Activated CD4-positive, CD25-positive, alpha-beta regulatory T cell treated with anti-CD3 and anti-CD28 coated beads, Interleukin-2, amount 50 U/mL, for 24 hours (primary cell): ENCODE measurements at regions not wholly inside any gene's neighbourhood (a gene's known extent, or its start where the extent isn't known, plus 50 kb on each side); places are given as distances from the start of the nearest gene placed in this dataset.
"Not testable (repeated sequence)": the region's sequence is repeated elsewhere in the genome, so short reads cannot be mapped to it uniquely, and the experiment has no call there.

ENCODE experiments used
- ATAC-seq, 2 donors: fragments of 150-1000 bp; cut with Tn5 transposase; one replicate each; pipeline ENCODE4 v1.10.0; 2021; ENCODE audit warnings: mild to moderate bottlenecking in 1 of 2, moderate library complexity in 1 of 2

DNA sequence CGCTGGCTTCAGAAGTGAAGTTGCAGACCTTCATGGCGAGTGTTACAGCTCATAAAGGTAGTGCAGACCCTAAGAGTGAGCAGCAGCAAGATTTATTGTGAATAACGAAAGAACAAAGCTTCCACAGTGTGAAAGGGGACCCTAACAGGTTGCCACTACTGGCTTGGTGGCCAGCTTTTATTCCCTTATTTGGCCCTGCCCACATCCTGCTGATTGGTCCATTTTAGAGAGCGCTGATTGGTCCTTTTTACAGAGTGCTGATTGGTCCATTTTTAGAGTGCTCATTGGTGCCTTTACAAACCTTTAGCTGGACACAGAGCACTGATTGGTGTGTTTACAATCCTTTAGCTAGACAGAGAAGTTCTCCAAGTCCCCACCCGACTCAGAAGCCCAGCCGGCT, 298.0 kb upstream of the DLGAP1 start:
- not testable (repeated sequence) for ATAC-seq

DNA sequence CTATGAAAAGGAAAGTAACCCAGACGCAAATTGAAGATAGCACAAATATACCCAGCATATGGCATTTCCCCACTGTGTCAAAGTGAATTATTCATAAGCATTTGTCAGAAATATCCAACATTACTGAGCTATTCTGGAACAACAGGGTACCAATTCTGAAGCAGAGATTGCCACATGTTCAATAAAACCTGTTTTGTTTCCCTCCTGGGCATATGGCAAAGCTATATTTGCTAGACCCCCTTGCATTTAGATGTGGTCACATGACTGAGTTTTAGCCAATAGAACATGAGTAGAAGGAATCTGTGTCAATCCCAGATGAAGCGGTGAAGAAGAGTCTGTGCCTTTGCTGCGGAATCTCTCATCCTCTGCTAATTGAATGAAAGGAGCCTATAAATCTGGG, 296.4 kb upstream of the DLGAP1 start:
- no peak for ATAC-seq

DNA sequence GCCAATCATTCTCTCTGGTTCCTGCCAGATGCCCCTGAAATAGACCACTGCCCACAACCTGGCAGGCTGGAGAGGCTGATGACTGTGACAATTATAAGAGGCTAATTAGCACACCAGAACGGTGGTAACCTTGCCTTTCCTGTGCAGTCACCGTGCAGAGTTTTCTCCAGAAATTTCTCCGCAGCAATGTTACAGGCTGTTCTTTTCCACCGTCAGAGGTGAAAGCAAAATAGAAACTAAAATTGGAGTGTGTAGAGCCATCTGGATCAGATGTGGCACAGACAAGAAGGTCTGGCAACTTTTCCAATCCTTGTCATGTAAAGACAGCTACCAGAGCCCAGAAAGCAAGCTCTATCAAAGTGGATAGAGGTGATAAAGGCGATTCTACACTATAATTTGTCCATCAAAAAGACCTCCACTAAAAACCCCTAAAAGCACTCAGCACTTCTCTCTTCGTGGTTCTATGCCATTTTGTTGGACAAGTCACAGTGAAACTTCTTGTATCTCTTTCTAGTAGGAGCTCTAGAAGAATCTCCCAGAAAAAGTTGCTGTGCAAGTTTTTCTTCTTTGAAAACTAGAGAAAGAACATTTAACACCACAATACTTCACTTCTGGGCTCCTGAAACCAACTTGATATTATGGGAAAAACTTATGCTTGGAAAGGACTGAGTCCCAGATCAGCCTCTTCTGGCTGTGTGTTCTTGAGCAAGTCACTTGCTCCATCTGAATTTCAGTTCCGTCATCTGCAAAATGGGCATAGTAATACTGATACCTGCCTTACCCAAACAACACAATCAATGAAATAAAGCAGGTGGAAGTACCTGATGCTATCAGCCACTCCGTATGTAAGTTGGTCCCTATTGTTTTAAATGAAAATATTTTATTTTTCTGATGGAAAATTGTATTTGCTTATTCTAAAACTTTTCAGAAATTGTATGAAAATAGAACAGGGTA, 295.6 kb upstream of the DLGAP1 start:
- no peak for ATAC-seq

DNA sequence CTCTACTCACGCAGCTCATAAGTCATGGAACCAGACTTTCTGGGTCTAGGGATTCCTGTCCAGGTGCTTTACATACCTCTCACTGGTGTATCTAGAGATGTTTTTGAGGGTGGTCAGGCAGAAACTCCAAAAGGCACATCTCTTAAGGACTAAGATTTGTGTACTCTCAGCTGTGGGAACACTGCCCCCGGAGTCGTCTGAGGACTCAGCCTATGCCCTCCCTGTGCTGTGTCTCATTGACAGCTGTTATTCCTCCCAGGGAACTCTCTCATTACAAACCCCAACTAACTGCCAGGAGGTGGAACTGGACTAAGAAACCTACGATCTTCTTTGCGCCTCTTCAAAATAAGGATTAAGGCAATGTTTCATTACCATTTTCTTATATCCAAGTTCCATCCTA, 293.9 kb upstream of the DLGAP1 start:
- ATAC-seq = no peak

DNA sequence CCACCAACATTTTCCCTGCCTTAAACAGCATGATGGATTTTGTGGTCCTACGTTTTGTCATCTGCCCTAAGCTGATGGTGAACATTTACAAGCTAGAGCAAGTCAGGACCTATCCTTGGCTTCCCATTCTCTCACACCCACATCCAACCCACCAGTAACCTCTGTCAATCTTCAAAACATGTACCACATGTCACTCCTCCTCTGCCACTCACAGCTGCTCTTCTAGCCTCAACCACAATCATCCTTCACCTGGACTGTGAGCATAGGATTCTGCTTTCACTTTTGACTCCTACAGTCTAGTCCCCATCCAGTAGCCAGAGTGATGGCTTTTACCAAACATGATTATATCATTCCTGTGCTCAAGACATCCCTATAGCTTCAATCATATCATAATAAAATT, 279.8 kb upstream of the DLGAP1 start:
- ATAC-seq = no peak

DNA sequence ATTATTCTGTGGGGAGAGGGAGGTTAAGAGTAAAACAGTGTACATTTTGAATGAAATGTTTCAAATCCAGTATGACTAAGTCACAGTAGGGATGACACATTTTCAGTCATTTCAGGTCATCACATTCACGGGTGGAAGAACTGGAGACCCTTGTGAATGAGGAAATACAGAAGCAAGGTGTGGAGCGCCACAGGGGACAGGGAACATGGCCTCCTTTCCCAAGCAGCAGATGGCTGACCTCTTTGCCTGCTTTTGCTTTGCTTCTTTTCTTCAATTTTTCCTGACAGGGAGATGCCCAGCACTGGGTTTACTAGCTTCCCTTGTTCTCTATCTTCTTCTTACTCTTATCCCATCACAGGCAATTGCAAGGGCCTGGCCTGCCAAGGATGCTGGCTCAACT, 278.9 kb upstream of the DLGAP1 start:
- ATAC-seq = no peak

DNA sequence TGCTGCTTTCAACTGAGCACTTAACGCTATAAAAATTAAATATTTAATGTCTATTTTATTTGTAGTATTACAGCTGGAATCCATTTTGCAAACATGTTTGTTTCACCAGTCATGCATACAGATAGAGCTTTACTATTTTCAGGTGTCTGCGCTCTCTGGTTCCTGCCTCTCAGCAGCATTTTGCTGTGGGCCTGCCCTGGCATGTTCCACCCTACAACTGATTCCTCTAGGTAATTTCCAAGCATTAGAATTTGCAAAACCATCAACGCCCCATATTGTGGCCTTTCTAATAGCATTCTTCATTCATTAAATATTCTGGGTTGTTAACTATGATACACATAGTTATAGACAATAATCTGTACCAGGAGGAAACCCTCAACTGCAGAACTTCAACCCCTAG, 266.4 kb upstream of the DLGAP1 start:
- no peak for ATAC-seq

DNA sequence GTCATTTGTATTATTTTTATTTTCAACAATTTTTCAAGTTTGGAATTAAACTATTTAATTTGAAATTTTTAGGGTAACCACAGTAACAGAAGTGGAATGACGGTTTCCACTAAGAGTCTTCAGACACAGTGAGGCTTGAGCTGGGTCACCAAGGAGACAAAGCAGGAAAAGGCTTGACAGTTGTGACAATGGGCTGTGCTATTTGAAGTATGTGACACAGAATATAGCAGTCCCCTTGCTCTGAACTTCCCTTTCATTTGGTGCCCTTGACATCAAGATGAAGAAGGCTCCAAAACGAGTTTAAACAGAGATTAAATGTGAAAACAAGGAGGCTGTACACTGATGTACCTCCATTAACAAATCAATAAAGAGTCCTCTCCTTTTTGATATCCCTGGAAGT, 265.4 kb upstream of the DLGAP1 start:
- ATAC-seq = no peak

DNA sequence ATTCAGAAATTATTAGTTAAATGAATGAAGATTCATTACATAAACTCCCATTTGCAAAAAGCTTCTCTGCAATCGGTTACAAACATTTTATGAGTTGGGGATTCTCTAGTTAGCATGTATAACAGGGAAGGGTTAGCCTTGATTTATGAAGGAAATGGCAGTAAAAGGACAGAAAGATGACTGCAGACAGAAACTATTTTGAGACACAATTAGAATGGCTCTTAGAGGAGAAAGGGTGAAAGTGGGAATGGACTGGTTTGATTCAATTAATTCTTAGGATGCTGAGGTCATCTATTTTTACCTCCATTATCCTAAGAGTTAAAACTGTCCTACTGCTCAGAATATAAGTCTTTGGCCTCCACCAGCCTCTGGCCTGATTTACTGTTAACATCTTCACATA, 250.8 kb upstream of the DLGAP1 start:
- ATAC-seq = no peak

DNA sequence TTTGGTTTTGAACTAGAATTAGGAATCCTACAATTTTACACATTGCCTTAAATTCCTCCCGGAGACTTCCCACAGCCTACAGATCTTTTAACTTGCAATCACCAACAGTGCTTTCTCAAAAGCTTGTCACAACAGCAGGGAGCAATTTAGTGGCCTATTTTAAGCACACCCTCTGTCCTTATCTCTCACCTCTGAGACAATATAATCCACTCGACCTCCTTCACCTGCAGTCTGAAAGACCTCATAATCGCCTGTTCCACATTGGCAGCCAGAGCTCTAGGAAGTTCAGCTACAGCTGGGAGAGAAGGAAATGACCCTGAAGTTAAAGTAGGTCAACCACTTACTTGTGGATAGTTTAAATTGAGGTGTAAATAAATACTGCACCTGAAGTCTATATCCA, 249.7 kb upstream of the DLGAP1 start:
- no peak for ATAC-seq

DNA sequence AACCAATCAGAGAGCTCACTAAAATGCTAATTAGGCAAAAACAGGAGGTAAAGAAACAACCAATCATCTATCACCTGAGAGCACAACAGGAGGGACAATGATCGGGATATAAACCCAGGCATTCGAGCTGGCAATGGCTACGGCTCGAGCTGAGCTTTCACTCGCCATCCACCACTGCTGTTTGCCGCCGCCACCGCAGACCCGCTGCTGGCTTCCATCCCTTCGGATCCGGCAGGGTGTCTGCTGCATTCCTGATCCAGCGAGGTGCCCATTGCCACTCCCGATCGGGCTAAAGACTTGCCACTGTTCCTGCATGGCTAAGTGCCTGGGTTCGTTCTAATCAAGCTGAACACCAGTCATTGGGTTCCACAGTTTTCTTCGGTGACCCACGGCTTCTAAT, 236.7 kb upstream of the DLGAP1 start:
- ATAC-seq = no peak

DNA sequence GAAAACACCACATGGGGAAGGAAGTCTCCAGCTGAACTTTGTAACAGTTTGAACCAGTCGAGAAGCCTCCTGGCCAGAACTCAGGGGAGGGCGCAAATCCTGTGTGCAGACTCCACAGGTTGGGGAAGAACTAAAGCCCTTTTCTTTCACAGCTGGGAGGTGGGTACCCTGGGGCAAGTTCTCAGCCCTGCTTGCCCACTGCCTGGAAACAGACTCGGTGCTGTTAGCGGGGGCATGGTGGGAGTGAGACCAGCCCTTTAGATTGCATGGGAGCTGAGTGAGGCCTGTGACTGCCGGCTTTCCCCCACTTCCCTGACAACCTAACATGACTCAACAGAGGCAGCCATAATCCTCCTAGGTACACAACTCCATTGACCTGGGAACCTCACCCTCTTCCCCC, 223.6 kb upstream of the DLGAP1 start:
- ATAC-seq = not testable (repeated sequence)

DNA sequence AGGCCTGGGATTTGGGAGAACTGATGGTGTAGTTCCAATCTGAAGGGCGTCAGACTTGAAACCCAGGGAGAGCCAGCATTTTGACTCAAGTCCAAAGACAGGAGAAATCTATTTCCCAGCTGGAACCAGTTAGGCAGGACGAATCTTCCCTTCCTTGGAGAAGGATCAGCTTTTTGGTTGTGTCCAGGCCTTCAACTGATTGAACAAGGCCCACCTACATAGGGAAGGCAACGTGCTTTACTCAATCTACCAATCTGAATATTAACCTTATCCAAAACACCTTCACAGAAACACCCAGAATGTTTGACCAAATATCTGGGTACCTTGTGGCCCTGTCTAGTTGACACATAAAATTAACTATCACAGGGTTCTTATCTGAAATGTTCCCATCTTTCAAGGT, 221.9 kb upstream of the DLGAP1 start:
- ATAC-seq = no peak

DNA sequence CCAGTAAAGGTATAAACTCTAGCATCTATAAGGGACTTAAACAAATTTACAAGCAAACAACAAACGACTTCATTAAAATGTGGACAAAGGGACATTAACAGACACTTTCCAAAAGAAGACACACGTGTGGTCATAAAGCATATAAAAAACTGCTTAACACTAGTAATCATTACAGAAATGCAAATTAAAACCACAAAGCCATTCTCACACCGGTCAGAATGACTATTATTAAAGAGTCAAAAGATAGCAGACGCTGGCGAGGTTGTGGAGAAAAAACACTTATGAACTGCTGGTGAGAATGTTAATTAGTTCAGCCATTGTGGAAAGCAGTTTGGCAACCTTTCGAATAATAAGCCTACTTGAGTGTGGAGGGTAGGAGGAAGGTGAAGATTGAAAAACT, 217.1 kb upstream of the DLGAP1 start:
- ATAC-seq = no peak

DNA sequence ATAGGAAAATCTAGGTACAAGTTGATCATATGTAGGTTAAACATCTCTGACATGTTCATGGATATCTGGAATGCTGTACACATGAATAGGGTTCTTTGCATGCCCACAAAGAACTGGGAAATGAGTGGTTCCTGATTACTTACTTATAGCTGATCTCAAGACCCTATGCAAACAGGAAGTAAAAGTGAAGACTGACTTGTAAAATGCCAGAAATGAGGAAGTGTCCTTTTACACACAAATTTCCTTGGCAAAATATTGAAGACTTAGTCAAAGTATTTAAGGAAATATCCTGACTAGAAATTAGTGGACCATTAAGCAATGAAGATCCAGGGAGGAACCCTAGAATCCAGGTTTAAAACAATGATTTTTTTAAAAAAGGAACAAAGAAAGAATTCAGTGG, 203.7 kb upstream of the DLGAP1 start:
- ATAC-seq = no peak

DNA sequence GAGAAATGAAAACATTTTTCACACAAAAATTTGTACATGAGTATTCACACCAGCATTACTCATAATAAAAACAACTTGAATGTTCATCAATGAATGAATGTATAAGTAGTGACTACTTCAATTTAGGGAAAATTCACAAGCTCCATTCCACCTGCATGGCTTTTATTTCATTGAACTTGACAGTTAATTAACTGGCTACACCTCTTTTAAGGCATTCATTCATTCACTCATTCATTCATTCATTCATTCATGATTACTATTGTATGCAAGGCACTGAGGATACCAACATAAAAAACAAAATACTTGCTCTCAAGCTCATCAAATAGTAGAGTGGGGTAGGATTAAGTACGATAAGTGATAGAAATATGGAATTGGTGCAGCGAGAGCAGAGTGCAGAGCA, 198.3 kb upstream of the DLGAP1 start:
- ATAC-seq = no peak

DNA sequence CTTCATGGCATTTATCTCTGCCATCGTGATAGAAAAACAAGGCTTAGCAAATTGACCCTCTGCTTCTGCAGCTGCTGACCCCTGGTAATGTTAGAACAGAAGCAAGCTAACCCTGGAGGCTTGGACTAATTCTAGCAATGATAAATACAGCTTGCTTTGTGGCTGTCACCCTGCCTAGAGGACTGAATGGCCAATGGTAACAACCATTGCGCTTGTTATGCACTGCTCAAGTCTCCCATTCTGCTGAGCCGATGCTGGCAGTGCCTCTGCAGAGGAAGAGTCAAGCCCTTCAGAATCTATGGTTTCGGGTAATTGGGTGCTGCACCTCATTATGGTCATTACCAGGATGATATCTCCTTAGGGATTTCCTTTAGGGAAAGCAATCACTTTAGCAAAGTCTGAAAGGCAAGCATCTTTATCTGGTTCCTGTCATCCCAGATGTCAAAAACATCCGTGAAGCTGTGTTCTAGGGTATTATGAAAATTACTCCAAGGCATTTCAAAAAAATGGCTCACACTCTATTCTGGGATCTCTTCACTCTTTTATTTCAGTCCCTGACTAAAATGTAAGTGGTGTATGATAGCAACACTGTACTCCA, 186.8 kb upstream of the DLGAP1 start:
- no peak for ATAC-seq

DNA sequence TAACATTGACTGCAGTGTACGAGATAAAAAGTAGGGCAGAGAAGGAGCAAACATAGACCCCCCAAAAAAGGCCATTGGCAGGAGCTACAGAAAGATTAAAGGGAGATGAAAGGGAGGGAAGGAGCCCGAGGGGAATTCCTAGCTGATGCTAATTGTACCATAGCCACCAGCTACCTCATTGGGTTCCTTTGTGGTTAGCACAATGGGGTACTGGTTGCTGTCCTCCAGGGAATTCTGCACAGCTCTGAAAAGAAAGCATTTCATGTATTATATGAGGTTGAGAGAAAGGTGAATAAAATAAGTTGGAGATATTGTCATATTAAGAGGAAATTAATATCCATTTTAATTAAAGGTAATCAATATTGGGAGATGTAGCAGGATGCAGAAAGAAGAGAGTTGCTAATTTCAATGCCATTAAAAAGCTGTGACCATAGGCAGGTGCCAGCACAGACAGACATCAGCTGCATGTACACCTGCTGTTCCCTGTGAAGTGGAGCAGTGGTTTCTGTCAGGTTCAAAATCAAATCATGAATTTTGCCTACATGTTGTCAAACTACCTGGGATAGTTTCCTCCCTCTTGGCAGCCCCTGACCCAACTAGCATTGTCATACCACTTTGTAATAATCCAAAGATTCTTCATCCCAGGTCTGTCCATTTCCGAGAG, 185.4 kb upstream of the DLGAP1 start:
- no peak for ATAC-seq

DNA sequence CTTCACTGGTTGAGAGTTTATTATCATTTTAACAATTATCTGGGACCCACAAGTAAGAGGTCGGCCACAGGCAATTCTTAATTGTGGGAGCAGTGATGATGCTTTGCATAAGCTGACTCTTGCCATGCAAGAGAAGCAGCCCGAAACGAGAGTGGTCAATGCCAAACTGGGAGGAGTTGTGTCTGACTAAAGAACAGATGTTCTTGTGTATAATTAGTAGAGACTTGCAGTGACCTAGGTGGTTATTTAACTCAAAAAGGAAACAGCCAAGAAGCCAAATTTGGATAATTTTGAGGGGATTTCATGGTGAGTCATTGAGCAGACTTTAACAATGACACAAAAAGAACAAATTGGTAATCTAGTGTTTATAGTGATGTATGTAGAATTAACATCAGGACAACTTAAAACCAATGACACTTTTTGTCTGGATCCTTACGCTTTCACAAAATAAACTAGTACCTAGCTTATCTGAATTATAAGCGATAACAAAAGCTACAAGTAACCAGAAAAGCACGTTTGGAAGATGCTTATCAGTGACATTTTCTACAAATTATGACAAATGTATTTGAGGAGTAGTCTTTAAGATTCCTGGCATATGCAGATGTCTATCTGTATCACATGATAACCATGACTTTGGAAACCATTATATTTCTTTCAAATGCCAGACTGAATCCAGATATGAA, 184.7 kb upstream of the DLGAP1 start:
- no peak for ATAC-seq

DNA sequence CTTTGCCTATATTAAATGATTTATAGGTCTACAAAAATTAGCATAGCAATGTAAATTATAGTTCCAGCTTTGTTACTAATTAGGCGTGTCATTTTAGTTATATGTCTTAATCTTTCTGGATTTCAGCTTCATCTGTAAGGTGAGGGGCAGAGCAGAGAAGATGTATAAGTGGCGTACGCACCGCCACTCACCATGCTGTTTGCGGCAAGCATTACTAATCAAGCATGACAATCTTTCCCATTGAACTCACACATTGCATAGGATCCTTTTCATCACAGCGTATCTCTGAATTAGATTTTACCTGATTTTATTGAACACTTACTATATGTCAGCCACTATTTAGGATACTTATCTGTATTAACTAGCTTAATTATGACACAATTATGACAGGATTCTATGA, 183.6 kb upstream of the DLGAP1 start:
- no peak for ATAC-seq

DNA sequence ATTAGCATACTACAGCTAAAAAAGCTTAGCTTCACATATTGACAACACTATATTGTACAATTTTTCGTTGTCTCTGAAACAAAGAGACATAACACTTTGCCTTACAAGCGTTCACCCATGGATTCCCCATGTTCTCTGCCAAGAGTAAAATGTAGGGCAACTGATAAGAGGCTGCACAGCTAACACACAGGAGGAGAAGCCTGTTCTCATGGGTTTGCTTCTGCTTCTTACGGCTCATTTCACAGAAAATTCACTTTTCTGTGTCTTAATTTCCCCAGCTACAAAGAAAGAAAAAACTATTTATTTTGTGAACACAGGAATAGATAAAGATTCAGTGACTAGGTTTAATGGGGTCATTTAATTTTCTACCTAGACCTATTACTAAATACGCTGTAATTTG, 182.8 kb upstream of the DLGAP1 start:
- ATAC-seq = no peak

DNA sequence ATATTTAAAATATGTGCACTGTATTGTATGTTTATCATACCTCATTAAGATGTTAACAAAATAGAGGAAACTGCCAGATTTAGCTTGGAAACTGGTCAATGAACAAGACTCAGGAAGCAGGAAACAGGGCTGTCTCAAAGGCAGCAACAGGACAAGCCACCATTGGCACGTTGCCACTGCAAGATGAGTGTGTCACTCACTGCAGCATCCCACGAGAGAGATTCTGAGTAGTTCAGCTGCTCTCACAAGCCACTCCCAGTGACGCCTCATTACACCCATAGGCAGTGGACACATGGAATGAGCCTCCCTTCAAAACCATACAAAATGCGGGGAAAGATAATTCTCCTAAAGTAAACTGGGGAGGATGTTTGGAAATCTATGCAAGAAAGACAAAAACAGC, 181.9 kb upstream of the DLGAP1 start:
- ATAC-seq = no peak

DNA sequence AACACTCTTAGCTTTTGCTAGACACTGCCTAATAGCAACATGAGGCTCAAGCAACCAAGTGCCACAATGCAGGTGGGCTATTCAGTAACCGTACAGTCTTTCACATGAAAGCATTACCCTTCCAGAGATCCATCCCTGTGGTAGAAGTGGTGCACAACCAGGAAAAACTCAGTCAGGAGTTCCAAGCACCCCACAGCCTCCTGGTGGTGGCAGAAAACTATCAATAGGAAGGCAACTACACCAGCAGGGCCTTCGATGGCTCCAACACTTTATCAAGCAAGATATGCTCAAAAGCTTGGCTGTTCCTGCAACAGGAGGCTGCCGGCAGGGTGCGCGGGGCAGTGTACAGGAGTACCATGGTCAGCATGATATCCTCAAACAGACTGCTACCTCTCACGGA, 176.1 kb upstream of the DLGAP1 start:
- no peak for ATAC-seq
